Testis (tissue), 2 donors: ENCODE measurements at regions not wholly inside any gene's neighbourhood (a gene's known extent, or its start where the extent isn't known, plus 50 kb on each side); places are given as distances from the start of the nearest gene placed in this dataset.

Experiments used
- DNase-seq: peaks from one replicate; pipeline ENCODE4 v3.0.0-alpha.2; 2019
- H3K27ac ChIP-seq, 2 donors: fragments of 200-600 bp; sonication (generic); one replicate each; pipeline ENCODE4 v1.5.1; 2019
- H3K27me3 ChIP-seq: fragments of 200-600 bp; sonication (generic); one replicate; pipeline ENCODE4 v1.5.1; 2019
- H3K36me3 ChIP-seq: fragments of 200-600 bp; sonication (generic); one replicate; pipeline ENCODE4 v1.5.1; 2017; ENCODE audit warnings: low read depth; ENCODE audit errors: missing control alignments
- H3K4me1 ChIP-seq: fragments of 200-600 bp; sonication (generic); one replicate; pipeline ENCODE4 v1.5.1; 2019
- H3K4me3 ChIP-seq, 2 donors: fragments of 200-600 bp; sonication (generic); one replicate each; pipeline ENCODE4 v1.5.1; 2017 to 2019
- H3K9me3 ChIP-seq: fragments of 200-600 bp; sonication (generic); one replicate; pipeline ENCODE4 v1.5.1; 2017
- POLR2A ChIP-seq: fragments of 450-650 bp; IDR thresholded peaks from one replicate; pipeline ENCODE4 v1.6.1; 2017; ENCODE audit warnings: antibody characterized with exemption, mild to moderate bottlenecking, moderate library complexity
- WGBS, 2 donors: methylation state at CpG; one replicate each; pipeline ENCODE4 v1.1.5; 2018; 5-methylcytosine and 5-hydroxymethylcytosine counted together
- intact Hi-C: fragments of 100-400 bp; cut with DNase I; formaldehyde crosslinking; loops from one replicate; pipeline ENCODE4 v1.15.1; 2023; ENCODE audit warnings: low total_unique reads
- TF ChIP-seq, protein P1 (sequence below), 3 experiments: fragments of 450-650 bp in 2 of 3; fragments of 200-600 bp in 1 of 3; sonication (generic) in 1 of 3; IDR thresholded peaks; one replicate each; pipeline ENCODE4 v1.5.1; 2016 to 2019; ENCODE audit warnings: antibody characterized with exemption in 3 of 3, mild to moderate bottlenecking in 2 of 3, moderate library complexity in 1 of 3

DNA sequence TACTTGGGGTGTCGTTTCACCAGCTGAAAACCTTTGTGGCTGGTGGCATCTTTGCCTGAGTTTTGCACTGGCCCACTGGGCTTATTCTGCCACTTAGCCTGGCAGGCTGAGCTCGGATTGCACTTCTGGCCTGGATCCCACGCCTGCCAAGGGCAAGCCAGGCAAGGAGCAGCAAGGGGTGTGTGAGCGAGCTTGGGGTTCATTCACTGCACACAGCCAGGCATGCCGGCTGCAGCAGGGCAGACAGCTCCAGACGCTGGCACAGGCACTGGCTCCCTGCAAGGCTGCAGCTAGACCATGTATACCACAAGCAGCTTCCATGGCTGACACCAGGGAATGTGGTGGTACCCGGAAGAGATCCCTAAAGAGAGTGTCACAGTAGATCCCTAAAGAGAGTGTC is 476.3 kb downstream of the EPHA5 start:
- WGBS, 2 donors, result 89 to 95% methylated on average over 7 of the region's 7 CpGs
- TF ChIP-seq, protein P1, sequence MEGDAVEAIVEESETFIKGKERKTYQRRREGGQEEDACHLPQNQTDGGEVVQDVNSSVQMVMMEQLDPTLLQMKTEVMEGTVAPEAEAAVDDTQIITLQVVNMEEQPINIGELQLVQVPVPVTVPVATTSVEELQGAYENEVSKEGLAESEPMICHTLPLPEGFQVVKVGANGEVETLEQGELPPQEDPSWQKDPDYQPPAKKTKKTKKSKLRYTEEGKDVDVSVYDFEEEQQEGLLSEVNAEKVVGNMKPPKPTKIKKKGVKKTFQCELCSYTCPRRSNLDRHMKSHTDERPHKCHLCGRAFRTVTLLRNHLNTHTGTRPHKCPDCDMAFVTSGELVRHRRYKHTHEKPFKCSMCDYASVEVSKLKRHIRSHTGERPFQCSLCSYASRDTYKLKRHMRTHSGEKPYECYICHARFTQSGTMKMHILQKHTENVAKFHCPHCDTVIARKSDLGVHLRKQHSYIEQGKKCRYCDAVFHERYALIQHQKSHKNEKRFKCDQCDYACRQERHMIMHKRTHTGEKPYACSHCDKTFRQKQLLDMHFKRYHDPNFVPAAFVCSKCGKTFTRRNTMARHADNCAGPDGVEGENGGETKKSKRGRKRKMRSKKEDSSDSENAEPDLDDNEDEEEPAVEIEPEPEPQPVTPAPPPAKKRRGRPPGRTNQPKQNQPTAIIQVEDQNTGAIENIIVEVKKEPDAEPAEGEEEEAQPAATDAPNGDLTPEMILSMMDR (IDR thresholded peaks at IDR 0.05), result no peak
- TF ChIP-seq POLR2A, result no peak
- intact Hi-C loops, result no loop called here

DNA sequence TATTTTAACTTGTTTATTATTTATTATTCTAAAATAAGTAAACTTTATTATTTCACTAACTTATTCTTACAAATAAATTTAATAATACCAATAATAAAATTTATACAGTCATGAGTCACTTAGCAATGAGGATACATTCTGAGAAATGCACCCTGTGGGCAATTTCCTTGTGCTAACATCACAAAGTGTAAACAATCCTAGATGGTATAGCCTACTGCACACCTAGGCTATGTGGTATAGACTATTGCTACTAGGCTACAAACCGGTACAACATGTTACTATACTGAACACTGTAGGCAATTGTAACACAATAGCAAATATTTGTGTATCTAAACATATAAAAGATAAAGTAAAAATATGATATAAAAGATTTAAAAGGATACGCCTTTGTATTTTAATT is 479.5 kb downstream of the EPHA5 start:
- no peak overlapping the region for H3K27ac ChIP-seq
- no peak for TF ChIP-seq POLR2A
- TF ChIP-seq, protein P1 (IDR thresholded peaks at IDR 0.05), result no peak
- no peaks in the 10 kb centered on the region for H3K9me3 ChIP-seq
- 95 to 99% methylated on average over 2 of the region's 2 CpGs for WGBS, 2 donors
- H3K4me1 ChIP-seq, result no peaks in the 10 kb centered on the region
- no peak for DNase-seq
- H3K4me3 ChIP-seq, result no peak overlapping the region
- intact Hi-C loops, result no loop called here
- no peaks in the 10 kb centered on the region for H3K27me3 ChIP-seq
- no peaks in the 10 kb centered on the region for H3K36me3 ChIP-seq

More for the DNA sequence above, 476.3 kb downstream of the EPHA5 start:
- no peak for DNase-seq
- no peaks in the 10 kb centered on the region for H3K27me3 ChIP-seq
- no peak overlapping the region for H3K27ac ChIP-seq
- H3K36me3 ChIP-seq, result no peaks in the 10 kb centered on the region
- no peaks in the 10 kb centered on the region for H3K4me1 ChIP-seq
- no peak overlapping the region for H3K4me3 ChIP-seq
- H3K9me3 ChIP-seq, result no peaks in the 10 kb centered on the region

DNA sequence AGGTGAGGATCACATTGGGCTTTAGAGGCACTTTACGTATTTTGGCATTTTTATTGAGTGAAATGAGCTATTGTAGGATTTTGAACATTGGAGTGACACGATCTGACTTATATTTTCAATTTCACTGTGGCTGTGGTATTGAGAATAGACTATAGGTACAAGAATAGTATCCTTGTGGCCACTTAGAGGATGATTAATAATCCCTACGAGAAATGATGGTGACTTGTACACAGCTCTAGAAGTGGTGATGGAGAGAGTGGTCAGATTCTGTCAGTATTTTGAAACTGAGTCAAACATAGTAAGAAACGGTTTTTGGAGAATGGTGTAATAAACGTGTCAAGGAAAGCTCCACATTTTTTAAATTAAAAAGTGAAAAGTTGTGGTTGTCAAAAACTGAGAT is 494.7 kb downstream of the EPHA5 start:
- 62 to 74% methylated on average over 5 of the region's 5 CpGs for WGBS, 2 donors
- no peaks in the 10 kb centered on the region for H3K4me1 ChIP-seq
- intact Hi-C loops, result no loop called here
- no peak for DNase-seq
- no peaks in the 10 kb centered on the region for H3K36me3 ChIP-seq
- no peaks in the 10 kb centered on the region for H3K9me3 ChIP-seq
- H3K27me3 ChIP-seq, result no peaks in the 10 kb centered on the region
- no peak overlapping the region for H3K4me3 ChIP-seq
- TF ChIP-seq POLR2A, result no peak
- TF ChIP-seq, protein P1 (IDR thresholded peaks at IDR 0.05), result no peak
- H3K27ac ChIP-seq, result no peak overlapping the region

DNA sequence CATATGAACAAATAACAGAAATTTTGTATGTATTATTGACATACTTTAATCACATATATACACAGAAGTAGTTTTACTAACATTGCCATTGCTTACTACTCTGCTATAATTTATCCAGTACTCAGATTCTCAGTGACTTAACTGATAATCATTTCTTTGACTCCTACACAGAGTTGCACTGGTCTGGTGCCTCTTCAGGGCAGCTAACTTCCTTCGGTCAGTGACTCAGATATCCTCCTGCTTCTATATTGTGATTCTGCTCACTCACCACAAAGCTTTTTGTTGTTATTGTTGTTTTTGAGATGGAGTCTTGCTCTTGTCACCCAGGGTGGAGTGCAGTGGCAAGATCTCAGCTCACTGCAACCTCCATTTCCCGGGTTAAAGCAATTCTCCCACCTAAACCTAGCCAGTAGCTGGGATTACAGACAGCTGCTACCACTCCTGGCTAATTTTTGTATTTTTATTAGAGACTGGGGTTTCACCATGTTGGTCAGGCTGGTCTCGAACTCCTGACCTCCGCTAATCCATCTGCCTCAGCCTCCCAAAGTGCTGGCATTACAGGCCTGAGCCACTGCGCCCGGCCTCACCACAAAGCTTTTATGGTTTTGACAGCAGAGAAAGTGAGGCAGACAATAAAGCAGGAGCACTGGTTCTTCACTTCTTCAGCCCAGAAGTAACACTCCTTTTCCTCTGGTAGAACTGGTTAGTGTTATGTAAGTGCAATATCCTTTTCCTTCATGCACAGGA is 499.3 kb downstream of the EPHA5 start:
- DNase-seq, result no peak
- TF ChIP-seq, protein P1 (IDR thresholded peaks at IDR 0.05), result no peak
- Histone ChIP-seq H3K4me1 (no peaks in the 10 kb centered on the region), H3K9me3 (no peaks in the 10 kb centered on the region), H3K36me3 (no peaks in the 10 kb centered on the region), H3K4me3 (no peak overlapping the region), H3K27ac (no peak overlapping the region), H3K27me3 (no peaks in the 10 kb centered on the region)
- intact Hi-C loops, result no loop called here
- WGBS, 2 donors, result 84 to 86% methylated on average over 6 of the region's 6 CpGs

DNA sequence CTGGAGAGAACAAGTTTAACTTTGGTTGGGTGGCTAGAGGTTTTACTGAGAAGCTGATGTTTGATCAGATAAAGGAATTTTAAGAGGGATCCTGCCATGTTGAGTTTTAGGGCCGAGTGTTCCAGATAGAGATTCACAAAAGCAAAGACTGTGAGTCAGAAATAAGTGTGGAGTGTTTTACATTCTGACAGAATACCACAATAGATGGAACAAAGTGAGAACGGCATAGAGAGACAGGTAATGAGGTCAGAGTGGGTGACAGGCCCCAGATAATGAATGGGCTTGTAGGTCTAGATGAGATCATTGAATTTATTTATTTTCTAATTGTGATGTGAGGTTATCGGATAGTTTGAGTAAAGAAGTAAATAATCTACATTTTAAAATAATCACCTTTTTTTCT is 502.6 kb downstream of the EPHA5 start:
- H3K27me3 ChIP-seq, result no peaks in the 10 kb centered on the region
- H3K4me1 ChIP-seq, result no peaks in the 10 kb centered on the region
- no peaks in the 10 kb centered on the region for H3K9me3 ChIP-seq
- no peak overlapping the region for H3K27ac ChIP-seq
- intact Hi-C loops, result no loop called here
- no peak overlapping the region for H3K4me3 ChIP-seq
- no peak for TF ChIP-seq POLR2A
- TF ChIP-seq, protein P1 (IDR thresholded peaks at IDR 0.05), result no peak
- 78 to 82% methylated on average over 3 of the region's 3 CpGs for WGBS, 2 donors
- H3K36me3 ChIP-seq, result no peaks in the 10 kb centered on the region
- DNase-seq, result no peak
